HepG2 (cell line): ENCODE measurements at regions not wholly inside any gene's neighbourhood (a gene's known extent, or its start where the extent isn't known, plus 50 kb on each side); places are given as distances from the start of the nearest gene placed in this dataset.
"Not testable (repeated sequence)": the region's sequence is repeated elsewhere in the genome, so short reads cannot be mapped to it uniquely, and the experiment has no call there.

Source experiments
- ATM ChIP-seq: fragments of 450-650 bp; IDR thresholded peaks from 2 replicates; pipeline ENCODE4 v1.7.1; 2017; ENCODE audit warnings: mild to moderate bottlenecking, borderline replicate concordance
- EED ChIP-seq: sonication (generic); formaldehyde crosslinking; IDR thresholded peaks from 2 replicates; pipeline ENCODE4 v1.5.0; 2020; ENCODE audit warnings: mild to moderate bottlenecking, missing genetic modification reagents
- KDM5A ChIP-seq: fragments of 200-600 bp; sonication (generic); IDR thresholded peaks from 2 replicates; pipeline ENCODE4 v1.7.0; 2018; ENCODE audit warnings: antibody characterized with exemption, mild to moderate bottlenecking, low read length, borderline replicate concordance
- SMAD1 ChIP-seq: sonication (generic); formaldehyde crosslinking; IDR thresholded peaks from 2 replicates; pipeline ENCODE4 v1.4.0; 2020; ENCODE audit warnings: missing genetic modification reagents, low read depth, mild to moderate bottlenecking, borderline replicate concordance
- ZFP37 ChIP-seq: sonication (generic); formaldehyde crosslinking; IDR thresholded peaks from 2 replicates; pipeline ENCODE4 v1.4.0; 2020; ENCODE audit warnings: missing genetic modification reagents, borderline replicate concordance
- ZNF160 ChIP-seq: sonication (generic); formaldehyde crosslinking; IDR thresholded peaks from 2 replicates; pipeline ENCODE4 v1.8.0; 2022; ENCODE audit warnings: mild to moderate bottlenecking, inconsistent platforms, missing genetic modification reagents
- TF ChIP-seq, protein P1 (sequence below): sonication (generic); formaldehyde crosslinking; IDR thresholded peaks from 2 replicates; pipeline ENCODE4 v1.5.0; 2020; ENCODE audit warnings: mild to moderate bottlenecking, missing genetic modification reagents, moderate library complexity
- TF ChIP-seq, protein P2 (sequence below): IDR thresholded peaks from 2 replicates; pipeline ENCODE4 v1.6.1; 2012; ENCODE audit warnings: inconsistent platforms

DNA sequence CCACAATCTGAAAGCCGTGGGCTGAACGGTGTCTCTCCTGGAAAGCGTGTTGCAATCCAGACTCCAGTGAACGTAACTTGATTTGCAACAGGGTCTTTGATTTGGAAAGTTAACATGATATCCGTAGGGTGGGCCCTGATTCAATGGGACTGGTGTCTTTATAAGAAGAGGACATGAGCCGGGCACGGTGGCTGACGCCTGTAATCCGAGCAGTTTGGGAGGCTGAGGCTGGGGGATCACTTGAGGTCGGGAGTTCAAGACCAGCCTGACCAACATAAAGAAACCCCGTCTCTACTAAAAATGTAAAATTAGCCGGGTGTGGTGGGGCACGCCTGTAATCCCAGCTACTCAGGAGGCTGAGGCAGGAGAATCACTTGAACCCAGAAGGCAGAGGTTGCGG, 176.5 kb downstream of the CRLF2 start:
- not testable (repeated sequence) for TF ChIP-seq ATM; ZFP37 (CRISPR knock-in tag); KDM5A; SMAD1 (CRISPR knock-in tag); EED (CRISPR knock-in tag); ZNF160 (CRISPR knock-in tag)
- TF ChIP-seq, protein P1, sequence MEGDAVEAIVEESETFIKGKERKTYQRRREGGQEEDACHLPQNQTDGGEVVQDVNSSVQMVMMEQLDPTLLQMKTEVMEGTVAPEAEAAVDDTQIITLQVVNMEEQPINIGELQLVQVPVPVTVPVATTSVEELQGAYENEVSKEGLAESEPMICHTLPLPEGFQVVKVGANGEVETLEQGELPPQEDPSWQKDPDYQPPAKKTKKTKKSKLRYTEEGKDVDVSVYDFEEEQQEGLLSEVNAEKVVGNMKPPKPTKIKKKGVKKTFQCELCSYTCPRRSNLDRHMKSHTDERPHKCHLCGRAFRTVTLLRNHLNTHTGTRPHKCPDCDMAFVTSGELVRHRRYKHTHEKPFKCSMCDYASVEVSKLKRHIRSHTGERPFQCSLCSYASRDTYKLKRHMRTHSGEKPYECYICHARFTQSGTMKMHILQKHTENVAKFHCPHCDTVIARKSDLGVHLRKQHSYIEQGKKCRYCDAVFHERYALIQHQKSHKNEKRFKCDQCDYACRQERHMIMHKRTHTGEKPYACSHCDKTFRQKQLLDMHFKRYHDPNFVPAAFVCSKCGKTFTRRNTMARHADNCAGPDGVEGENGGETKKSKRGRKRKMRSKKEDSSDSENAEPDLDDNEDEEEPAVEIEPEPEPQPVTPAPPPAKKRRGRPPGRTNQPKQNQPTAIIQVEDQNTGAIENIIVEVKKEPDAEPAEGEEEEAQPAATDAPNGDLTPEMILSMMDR, result not testable (repeated sequence)
- TF ChIP-seq, protein P2, sequence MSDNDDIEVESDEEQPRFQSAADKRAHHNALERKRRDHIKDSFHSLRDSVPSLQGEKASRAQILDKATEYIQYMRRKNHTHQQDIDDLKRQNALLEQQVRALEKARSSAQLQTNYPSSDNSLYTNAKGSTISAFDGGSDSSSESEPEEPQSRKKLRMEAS, result not testable (repeated sequence)
